Lower lobe of right lung (tissue), 2 donors: ENCODE measurements at regions not wholly inside any gene's neighbourhood (a gene's known extent, or its start where the extent isn't known, plus 50 kb on each side); places are given as distances from the start of the nearest gene placed in this dataset.

Experiments
- ATAC-seq, 2 donors: fragments of 200-7000 bp; cut with Tn5 transposase; one replicate each; pipeline ENCODE4 v1.9.1; 2020 to 2022; ENCODE audit warnings: mild to moderate bottlenecking in 2 of 2, moderate library complexity in 2 of 2
- DNase-seq: peaks from one replicate; pipeline ENCODE4 v3.0.0-alpha.2; 2020
- H3K27ac ChIP-seq: fragments of 200-600 bp; one replicate; pipeline ENCODE4 v1.8.0; 2022
- H3K27me3 ChIP-seq: fragments of 200-600 bp; one replicate; pipeline ENCODE4 v1.8.0; 2022; ENCODE audit warnings: low read depth
- H3K36me3 ChIP-seq: fragments of 200-600 bp; one replicate; pipeline ENCODE4 v1.8.0; 2022; ENCODE audit warnings: mild to moderate bottlenecking
- H3K4me1 ChIP-seq: fragments of 200-600 bp; one replicate; pipeline ENCODE4 v1.8.0; 2022
- H3K4me3 ChIP-seq: fragments of 200-600 bp; one replicate; pipeline ENCODE4 v1.8.0; 2022; ENCODE audit warnings: mild to moderate bottlenecking
- H3K9me3 ChIP-seq: fragments of 200-600 bp; one replicate; pipeline ENCODE4 v1.8.0; 2022
- intact Hi-C: fragments of 100-400 bp; cut with DNase I; formaldehyde crosslinking; loops from one replicate; pipeline ENCODE4 v1.11.0; 2022
- TF ChIP-seq, protein P1 (sequence below): fragments of 200-600 bp; IDR thresholded peaks from one replicate; pipeline ENCODE4 v1.8.0; 2022; ENCODE audit warnings: antibody characterized with exemption, mild to moderate bottlenecking
- donor health status: DM: no; HTN: yes; CAD: no; lungs with severe emphysema.

DNA sequence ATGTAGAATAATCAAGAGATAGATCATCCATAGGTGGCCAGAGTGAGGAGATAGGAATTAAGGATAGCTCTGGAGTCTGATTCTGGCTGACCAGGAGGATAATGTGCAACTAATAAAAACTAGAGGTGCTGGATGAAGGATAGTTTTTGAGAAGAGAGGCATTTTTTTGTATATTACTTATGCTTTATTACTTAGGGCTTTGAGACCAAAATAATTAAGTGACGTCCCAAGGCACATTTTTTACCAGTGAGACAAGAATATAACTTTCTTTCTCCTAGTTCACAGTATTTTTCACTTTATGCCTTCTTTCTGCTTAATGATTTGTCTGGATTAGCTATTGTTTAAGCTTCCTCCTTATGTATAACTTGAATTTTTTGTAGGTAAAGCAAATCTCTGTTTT lies 756.6 kb downstream of the TSN start:
- ATAC-seq, result no peak
- Histone ChIP-seq H3K4me3 (no peak overlapping the region), H3K9me3 (no peaks in the 10 kb centered on the region), H3K27ac (no peak overlapping the region), H3K36me3 (no peaks in the 10 kb centered on the region), H3K4me1 (no peaks in the 10 kb centered on the region), H3K27me3 (no peaks in the 10 kb centered on the region)
- TF ChIP-seq, protein P1, sequence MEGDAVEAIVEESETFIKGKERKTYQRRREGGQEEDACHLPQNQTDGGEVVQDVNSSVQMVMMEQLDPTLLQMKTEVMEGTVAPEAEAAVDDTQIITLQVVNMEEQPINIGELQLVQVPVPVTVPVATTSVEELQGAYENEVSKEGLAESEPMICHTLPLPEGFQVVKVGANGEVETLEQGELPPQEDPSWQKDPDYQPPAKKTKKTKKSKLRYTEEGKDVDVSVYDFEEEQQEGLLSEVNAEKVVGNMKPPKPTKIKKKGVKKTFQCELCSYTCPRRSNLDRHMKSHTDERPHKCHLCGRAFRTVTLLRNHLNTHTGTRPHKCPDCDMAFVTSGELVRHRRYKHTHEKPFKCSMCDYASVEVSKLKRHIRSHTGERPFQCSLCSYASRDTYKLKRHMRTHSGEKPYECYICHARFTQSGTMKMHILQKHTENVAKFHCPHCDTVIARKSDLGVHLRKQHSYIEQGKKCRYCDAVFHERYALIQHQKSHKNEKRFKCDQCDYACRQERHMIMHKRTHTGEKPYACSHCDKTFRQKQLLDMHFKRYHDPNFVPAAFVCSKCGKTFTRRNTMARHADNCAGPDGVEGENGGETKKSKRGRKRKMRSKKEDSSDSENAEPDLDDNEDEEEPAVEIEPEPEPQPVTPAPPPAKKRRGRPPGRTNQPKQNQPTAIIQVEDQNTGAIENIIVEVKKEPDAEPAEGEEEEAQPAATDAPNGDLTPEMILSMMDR, result no peak
- no peak for DNase-seq
- intact Hi-C loops, result no loop called here

DNA sequence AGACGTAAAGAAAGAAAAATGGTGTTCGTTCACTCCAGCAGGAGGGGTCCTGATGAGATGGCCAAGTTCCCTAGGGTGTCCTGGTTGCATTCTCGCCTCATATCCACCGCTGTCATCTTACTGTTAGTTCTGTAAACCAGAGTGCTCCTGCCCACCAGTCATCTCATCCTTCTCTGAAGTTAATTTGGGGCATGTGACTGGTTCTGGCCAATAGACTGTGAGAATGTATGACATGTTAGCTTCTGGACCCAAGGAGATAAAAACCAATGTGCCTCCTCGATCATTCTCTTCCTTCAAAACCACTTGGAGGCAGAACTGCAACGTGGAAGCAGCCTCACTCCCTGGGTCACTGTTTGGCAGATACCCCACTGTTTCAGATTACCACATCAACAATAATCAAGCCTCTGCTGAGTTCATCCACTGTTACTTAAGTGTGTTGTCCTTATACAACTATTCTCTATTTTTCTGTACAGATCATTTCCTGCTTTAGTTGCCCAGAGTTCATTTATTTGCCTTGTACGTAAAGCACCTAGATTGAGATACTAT lies 759.1 kb downstream of the TSN start:
- TF ChIP-seq, protein P1, result no peak
- intact Hi-C loops, result no loop called here
- Histone ChIP-seq H3K36me3 (no peaks in the 10 kb centered on the region), H3K27ac (no peak overlapping the region), H3K27me3 (no peaks in the 10 kb centered on the region), H3K9me3 (no peaks in the 10 kb centered on the region), H3K4me3 (no peak overlapping the region), H3K4me1 (no peaks in the 10 kb centered on the region)
- DNase-seq (no peak), ATAC-seq (no peak)

DNA sequence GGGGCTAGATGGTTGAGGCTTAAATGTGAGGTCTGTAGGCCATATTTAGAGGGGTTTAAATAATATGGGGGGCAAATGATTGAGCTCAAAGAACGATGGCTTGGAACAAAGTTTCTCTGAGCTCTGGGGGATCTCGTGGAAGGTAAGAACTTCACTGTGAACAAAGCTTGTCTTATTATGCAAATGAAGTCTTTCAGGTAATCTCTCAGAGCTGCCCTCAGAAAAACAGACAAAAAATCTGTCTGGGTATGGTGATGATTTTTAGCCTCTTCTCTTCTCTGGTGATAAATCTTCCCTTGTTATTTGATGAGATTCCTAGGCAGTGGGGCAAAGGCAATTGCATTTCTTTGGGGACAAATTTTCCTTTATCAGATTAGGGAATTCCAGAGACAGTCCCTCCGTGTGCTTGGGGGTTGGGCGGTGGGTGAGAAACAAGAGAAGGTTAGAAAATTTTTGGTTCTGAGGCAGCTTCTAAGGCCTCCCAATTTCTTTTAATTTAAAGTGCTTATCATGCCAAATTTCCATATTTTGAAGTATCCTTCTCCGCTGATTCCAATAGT lies 760.4 kb downstream of the TSN start:
- H3K36me3 ChIP-seq, result no peaks in the 10 kb centered on the region
- intact Hi-C loops, result no loop called here
- no peak overlapping the region for H3K4me3 ChIP-seq
- DNase-seq (no peak), ATAC-seq (no peak)
- no peak overlapping the region for H3K27ac ChIP-seq
- TF ChIP-seq, protein P1, result no peak
- no peaks in the 10 kb centered on the region for H3K4me1 ChIP-seq
- no peaks in the 10 kb centered on the region for H3K27me3 ChIP-seq
- no peaks in the 10 kb centered on the region for H3K9me3 ChIP-seq

DNA sequence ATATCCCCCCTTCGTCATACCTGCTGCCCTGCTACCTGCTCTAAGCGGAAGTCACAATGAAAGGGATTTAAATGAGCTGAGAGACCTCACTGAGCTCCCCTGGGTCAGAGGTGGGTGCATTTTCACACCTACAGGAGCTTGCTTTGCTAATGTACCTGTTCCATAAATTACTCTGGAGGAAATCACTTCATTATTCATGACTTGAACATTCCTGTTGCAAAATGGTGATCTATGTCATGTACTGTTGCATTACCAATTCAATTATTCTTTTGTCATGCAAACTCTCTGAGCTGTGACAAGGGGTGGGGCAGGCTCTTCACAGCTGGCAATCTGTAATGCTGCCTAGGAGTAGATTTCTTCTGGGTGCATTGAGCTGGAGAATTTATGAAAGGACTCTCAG lies 761.3 kb downstream of the TSN start:
- no peak for DNase-seq
- no peaks in the 10 kb centered on the region for H3K36me3 ChIP-seq
- H3K4me1 ChIP-seq, result no peaks in the 10 kb centered on the region
- intact Hi-C loops, result no loop called here
- no peak for ATAC-seq
- H3K27ac ChIP-seq, result no peak overlapping the region
- H3K9me3 ChIP-seq, result no peaks in the 10 kb centered on the region
- no peaks in the 10 kb centered on the region for H3K27me3 ChIP-seq
- H3K4me3 ChIP-seq, result no peak overlapping the region
- TF ChIP-seq, protein P1, result no peak

DNA sequence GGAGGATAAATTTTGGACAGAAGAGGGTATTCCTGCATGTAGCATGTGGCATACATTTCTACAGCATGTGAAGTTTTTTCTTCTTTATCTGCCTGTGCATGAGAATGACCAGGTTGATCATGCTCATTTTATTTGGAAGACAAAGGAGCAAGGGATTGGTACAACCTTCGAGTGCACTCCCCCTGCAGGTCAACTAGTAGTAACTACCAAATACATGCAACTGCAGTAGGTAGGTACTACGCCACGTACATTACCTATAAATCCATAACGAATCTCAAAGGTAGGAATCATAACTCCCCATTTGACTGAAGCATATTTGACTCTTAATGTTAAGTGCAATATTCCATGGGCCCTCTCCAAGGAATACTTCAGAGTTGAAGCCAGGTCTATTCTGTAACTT lies 763.9 kb downstream of the TSN start:
- Histone ChIP-seq H3K27ac (no peak overlapping the region), H3K9me3 (no peaks in the 10 kb centered on the region), H3K4me3 (no peak overlapping the region), H3K4me1 (no peaks in the 10 kb centered on the region), H3K36me3 (no peaks in the 10 kb centered on the region), H3K27me3 (no peaks in the 10 kb centered on the region)
- intact Hi-C loops, result no loop called here
- ATAC-seq (no peak), DNase-seq (no peak)
- TF ChIP-seq, protein P1, result no peak
